ENCODE measurements at regions not wholly inside any gene's neighbourhood (a gene's known extent, or its start where the extent isn't known, plus 50 kb on each side); places are given as distances from the start of the nearest gene placed in this dataset.

GRCh38 chr13:104949840-104950740 lies 1585.4 kb downstream of the EFNB2 start (continued):
- TF ChIP-seq CHD7 (IDR thresholded peaks at IDR 0.05; ENCODE audit: insufficient replicate concordance, low read length) = no peak
- TF ChIP-seq KDM4A (IDR thresholded peaks at IDR 0.05; ENCODE audit: low read depth, low read length, severe bottlenecking) = no peak
- no peak for TF ChIP-seq MAFK (IDR thresholded peaks at IDR 0.05; ENCODE audit: low read depth, low read length)
- no peak for TF ChIP-seq POU5F1 (IDR thresholded peaks at IDR 0.05; ENCODE audit: low read depth, low read length)
- TF ChIP-seq SUZ12 (IDR thresholded peaks at IDR 0.05; ENCODE audit: low read length) = no peak
- TF ChIP-seq POLR2A (IDR thresholded peaks at IDR 0.05; ENCODE audit: control extremely low read depth in 1 of 2, low read depth in 2 of 2, low read length in 2 of 2) = no peak
